ENCODE measurements at regions not wholly inside any gene's neighbourhood (a gene's known extent, or its start where the extent isn't known, plus 50 kb on each side); places are given as distances from the start of the nearest gene placed in this dataset.

DNA sequence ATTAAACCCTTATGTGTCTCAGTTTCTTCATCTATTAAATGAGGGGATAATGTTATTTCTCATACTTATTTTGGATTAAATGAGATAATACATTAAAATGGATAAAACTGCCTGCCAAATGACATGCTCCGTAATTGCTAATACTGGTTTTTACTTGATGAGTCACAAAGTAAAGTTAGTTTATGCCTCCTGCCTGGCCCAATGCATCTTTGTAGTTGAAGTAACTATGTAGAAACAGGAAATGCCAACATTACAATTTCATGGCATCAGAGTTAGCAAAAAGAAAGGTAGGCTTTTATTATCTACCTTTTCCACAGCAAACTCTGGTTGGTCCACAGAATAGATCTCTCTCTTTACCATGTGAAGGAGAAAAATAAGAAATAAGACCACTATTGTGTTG, 214.5 kb downstream of the TBX15 start (continued):
- TF ChIP-seq TAF1 (IDR thresholded peaks at IDR 0.05; ENCODE audit: borderline replicate concordance, low read depth, low read length) (no peak), JUND (IDR thresholded peaks at IDR 0.05) (no peak), MXI1 (IDR thresholded peaks at IDR 0.05; ENCODE audit: low read depth, low read length) (no peak), FOSL2 (IDR thresholded peaks at IDR 0.05; ENCODE audit: borderline replicate concordance, low read depth) (no peak)

DNA sequence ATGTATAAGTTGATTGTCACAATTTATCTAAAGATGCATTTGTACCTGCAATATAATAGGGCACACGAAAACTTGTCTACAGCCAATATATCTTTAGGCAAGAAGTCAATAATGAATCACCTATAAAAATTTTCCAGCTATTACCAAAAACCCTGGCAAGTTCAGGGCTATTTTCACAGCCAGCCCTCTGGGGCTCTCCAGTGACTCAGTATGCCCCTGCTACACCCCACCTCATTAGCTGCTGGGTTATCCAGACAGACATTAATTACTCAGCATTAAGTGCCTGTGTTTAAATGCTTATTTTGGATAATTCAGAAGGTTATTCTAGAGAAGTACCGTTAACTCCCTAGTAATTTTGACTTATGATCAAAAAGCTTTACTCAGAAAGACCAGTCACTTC, 220.2 kb downstream of the TBX15 start:
- DNase-seq = no peak
- Histone ChIP-seq H3K4me2 (no peak overlapping the region), H2AFZ (ENCODE audit: low read depth) (no peak overlapping the region), H3K36me3 (replicated peaks in 1 of 2; ENCODE audit: control insufficient read depth in 1 of 2, insufficient read depth in 2 of 2, low read length in 1 of 2) (no peaks in the 10 kb centered on the region), H3K27ac (ENCODE audit: low read depth in 2 of 2, low read length in 1 of 2) (no peak overlapping the region), H3K27me3 (ENCODE audit: insufficient read depth) (no peaks in the 10 kb centered on the region), H3K9me2 (no peaks in the 10 kb centered on the region), H3K4me3 (ENCODE audit: low read depth in 2 of 2, low read length in 1 of 2) (no peak overlapping the region), H4K20me1 (ENCODE audit: insufficient read depth) (no peaks in the 10 kb centered on the region), H3K4me1 (ENCODE audit: control insufficient read depth in 1 of 2, insufficient read depth in 2 of 2, low read depth in 1 of 2, low read length in 1 of 2) (no peaks in the 10 kb centered on the region), H3F3A (replicated peaks; ENCODE audit: insufficient read depth) (no peaks in the 10 kb centered on the region), H3K79me2 (ENCODE audit: insufficient read depth) (no peaks in the 10 kb centered on the region), H3K9me3 (no peaks in the 10 kb centered on the region), H3K9ac (no peak overlapping the region)
- ChIA-PET CTCF (no interaction called here), POLR2A (no interaction called here)
- 3% methylated on average over 2 of the region's 2 CpGs for WGBS (ENCODE audit: low lambda C conversion rate)
- no peak for TF ChIP-seq TCF12 (IDR thresholded peaks at IDR 0.05)
- TF ChIP-seq ELF1 (IDR thresholded peaks at IDR 0.05) = no peak
- no peak for TF ChIP-seq SIN3A (IDR thresholded peaks at IDR 0.05; ENCODE audit: borderline replicate concordance, low read depth, low read length)
- no peak for TF ChIP-seq NFIC (IDR thresholded peaks at IDR 0.05; ENCODE audit: borderline replicate concordance)
- no peak for TF ChIP-seq FOXM1 (IDR thresholded peaks at IDR 0.05; ENCODE audit: low read depth)
- TF ChIP-seq EP300 (IDR thresholded peaks at IDR 0.05; ENCODE audit: borderline replicate concordance in 1 of 2, low read depth in 1 of 2, low read length in 1 of 2) = no peak
- no peak for TF ChIP-seq TAF1 (IDR thresholded peaks at IDR 0.05; ENCODE audit: borderline replicate concordance, low read depth, low read length)
- TF ChIP-seq, protein P1, sequence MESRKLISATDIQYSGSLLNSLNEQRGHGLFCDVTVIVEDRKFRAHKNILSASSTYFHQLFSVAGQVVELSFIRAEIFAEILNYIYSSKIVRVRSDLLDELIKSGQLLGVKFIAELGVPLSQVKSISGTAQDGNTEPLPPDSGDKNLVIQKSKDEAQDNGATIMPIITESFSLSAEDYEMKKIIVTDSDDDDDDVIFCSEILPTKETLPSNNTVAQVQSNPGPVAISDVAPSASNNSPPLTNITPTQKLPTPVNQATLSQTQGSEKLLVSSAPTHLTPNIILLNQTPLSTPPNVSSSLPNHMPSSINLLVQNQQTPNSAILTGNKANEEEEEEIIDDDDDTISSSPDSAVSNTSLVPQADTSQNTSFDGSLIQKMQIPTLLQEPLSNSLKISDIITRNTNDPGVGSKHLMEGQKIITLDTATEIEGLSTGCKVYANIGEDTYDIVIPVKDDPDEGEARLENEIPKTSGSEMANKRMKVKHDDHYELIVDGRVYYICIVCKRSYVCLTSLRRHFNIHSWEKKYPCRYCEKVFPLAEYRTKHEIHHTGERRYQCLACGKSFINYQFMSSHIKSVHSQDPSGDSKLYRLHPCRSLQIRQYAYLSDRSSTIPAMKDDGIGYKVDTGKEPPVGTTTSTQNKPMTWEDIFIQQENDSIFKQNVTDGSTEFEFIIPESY (IDR thresholded peaks at IDR 0.05; ENCODE audit: borderline replicate concordance, low read depth) = no peak
- no peak for TF ChIP-seq FOSL2 (IDR thresholded peaks at IDR 0.05; ENCODE audit: borderline replicate concordance, low read depth)
- TF ChIP-seq, protein P2, sequence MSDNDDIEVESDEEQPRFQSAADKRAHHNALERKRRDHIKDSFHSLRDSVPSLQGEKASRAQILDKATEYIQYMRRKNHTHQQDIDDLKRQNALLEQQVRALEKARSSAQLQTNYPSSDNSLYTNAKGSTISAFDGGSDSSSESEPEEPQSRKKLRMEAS (IDR thresholded peaks at IDR 0.05; ENCODE audit: low read depth) = no peak
- TF ChIP-seq EZH2phosphoT487 (IDR thresholded peaks at IDR 0.05; ENCODE audit: borderline replicate concordance, low read depth) = no peak
- no peak for TF ChIP-seq MXI1 (IDR thresholded peaks at IDR 0.05; ENCODE audit: low read depth, low read length)
- TF ChIP-seq, protein P3, sequence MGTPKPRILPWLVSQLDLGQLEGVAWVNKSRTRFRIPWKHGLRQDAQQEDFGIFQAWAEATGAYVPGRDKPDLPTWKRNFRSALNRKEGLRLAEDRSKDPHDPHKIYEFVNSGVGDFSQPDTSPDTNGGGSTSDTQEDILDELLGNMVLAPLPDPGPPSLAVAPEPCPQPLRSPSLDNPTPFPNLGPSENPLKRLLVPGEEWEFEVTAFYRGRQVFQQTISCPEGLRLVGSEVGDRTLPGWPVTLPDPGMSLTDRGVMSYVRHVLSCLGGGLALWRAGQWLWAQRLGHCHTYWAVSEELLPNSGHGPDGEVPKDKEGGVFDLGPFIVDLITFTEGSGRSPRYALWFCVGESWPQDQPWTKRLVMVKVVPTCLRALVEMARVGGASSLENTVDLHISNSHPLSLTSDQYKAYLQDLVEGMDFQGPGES (IDR thresholded peaks at IDR 0.05; ENCODE audit: low read depth, low read length) = no peak
- no peak for TF ChIP-seq RFX5 (IDR thresholded peaks at IDR 0.05; ENCODE audit: low read length)
- no peak for TF ChIP-seq CHD2 (IDR thresholded peaks at IDR 0.05; ENCODE audit: low read length, partially characterized antibody)
- TF ChIP-seq, protein P4, sequence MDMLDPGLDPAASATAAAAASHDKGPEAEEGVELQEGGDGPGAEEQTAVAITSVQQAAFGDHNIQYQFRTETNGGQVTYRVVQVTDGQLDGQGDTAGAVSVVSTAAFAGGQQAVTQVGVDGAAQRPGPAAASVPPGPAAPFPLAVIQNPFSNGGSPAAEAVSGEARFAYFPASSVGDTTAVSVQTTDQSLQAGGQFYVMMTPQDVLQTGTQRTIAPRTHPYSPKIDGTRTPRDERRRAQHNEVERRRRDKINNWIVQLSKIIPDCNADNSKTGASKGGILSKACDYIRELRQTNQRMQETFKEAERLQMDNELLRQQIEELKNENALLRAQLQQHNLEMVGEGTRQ (IDR thresholded peaks at IDR 0.05; ENCODE audit: borderline replicate concordance, low read depth, low read length) = no peak

All from SK-N-SH (cell line).